Left ventricle myocardium inferior (tissue), 1 donor: ENCODE measurements at regions not wholly inside any gene's neighbourhood (a gene's known extent, or its start where the extent isn't known, plus 50 kb on each side); places are given as distances from the start of the nearest gene placed in this dataset.
"Not testable (repeated sequence)": the region's sequence is repeated elsewhere in the genome, so short reads cannot be mapped to it uniquely, and the experiment has no call there.

Experiments used
- DNase-seq: peaks from one replicate; pipeline ENCODE4 v3.0.0-alpha.2; 2020
- H3K27ac ChIP-seq: fragments of 200-600 bp; replicated peaks from 2 replicates; pipeline ENCODE4 v1.8.0; 2021
- H3K27me3 ChIP-seq: fragments of 200-600 bp; 2 replicates; pipeline ENCODE4 v1.8.0; 2021; ENCODE audit warnings: low read depth
- H3K36me3 ChIP-seq: fragments of 200-600 bp; 2 replicates; pipeline ENCODE4 v1.8.0; 2021
- H3K4me1 ChIP-seq: fragments of 200-600 bp; 2 replicates; pipeline ENCODE4 v1.8.0; 2021
- H3K4me3 ChIP-seq: fragments of 200-600 bp; 2 replicates; pipeline ENCODE4 v1.8.0; 2021; ENCODE audit warnings: mild to moderate bottlenecking, moderate library complexity
- H3K9me3 ChIP-seq: fragments of 200-600 bp; replicated peaks from 2 replicates; pipeline ENCODE4 v1.8.0; 2021
- CTCF ChIP-seq: fragments of 200-600 bp; IDR thresholded peaks from 2 replicates; pipeline ENCODE4 v1.8.0; 2021; ENCODE audit warnings: antibody characterized with exemption, mild to moderate bottlenecking, borderline replicate concordance
- intact Hi-C: fragments of 100-400 bp; cut with micrococcal nuclease; formaldehyde crosslinking; loops from one replicate; pipeline ENCODE4 v1.11.0; 2022
- donor health status: DM: no; HTN: yes; CAD: no; lungs with severe emphysema.

DNA sequence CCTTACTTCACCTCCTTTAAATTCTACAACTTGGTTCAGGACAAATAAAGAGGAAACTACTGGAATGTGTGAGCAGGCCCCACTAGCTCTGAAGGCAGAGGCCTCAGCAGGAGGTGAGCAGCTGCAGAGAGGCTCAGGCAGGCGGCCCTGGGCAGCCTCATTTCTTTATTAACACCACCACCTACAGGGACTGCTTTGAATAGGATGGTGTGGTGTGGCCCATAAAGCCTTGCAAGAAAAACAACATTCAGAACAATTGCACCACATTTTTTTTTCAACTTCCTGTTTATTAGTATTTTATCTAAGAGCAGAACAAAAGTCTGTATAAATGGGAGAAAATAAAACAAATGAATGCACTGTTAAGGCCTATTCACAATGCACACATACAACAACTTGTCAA lies 333.7 kb downstream of the BCL2L11 start:
- H3K4me1 ChIP-seq, H3K36me3 ChIP-seq, DNase-seq, intact Hi-C loops, H3K27me3 ChIP-seq, H3K4me3 ChIP-seq, H3K9me3 ChIP-seq, H3K27ac ChIP-seq: not testable (repeated sequence)
- TF ChIP-seq CTCF: peak; percentile 40

- H3K27me3 ChIP-seq, intact Hi-C loops, H3K4me3 ChIP-seq, H3K27ac ChIP-seq, H3K9me3 ChIP-seq, H3K36me3 ChIP-seq, H3K4me1 ChIP-seq, DNase-seq: not testable (repeated sequence)
These were observed 334.6 kb downstream of the BCL2L11 start for GRCh38 chr2:111455016-111456015.

DNA sequence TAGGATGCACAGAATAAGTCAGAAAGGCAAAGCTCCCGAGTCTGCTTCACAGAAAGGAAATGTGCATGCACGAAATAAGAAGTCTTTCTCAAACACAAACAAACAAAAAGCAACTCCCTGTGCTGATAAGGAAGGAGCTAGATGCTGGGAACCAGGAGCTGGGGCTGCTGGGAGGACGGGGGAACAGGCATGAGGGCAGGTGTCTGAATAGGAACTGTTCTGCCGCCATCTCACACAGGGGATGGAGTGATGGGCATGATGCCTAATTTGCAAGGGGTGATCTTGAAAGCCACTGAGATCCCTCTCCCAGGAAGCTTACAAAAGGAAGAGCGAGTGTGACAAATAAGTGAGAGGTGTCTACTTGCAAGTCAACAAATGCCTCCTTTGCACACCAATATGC lies 336.5 kb downstream of the BCL2L11 start:
- intact Hi-C loops, DNase-seq, H3K9me3 ChIP-seq, H3K4me3 ChIP-seq, H3K36me3 ChIP-seq, H3K27ac ChIP-seq, H3K27me3 ChIP-seq, H3K4me1 ChIP-seq: not testable (repeated sequence)

DNA sequence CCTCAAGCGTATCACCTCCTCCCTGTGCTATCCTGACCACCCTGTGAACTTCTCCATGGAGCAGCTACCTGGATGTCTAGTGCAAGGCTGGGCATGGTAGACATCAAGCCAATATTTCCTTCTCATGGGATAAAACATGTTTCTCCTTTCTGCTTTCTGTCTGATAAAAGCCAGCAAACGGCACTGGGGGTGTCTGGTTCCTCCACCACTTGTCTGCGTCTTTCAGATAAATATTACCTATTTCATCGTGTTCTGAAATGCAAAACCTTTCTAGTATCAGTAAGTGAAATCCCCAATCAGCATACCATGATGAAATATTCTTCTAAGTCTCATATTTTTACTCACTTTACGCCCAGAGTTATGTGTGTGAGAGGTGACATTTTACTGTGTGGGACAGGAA lies 340.2 kb downstream of the BCL2L11 start:
- intact Hi-C loops, H3K4me1 ChIP-seq, H3K4me3 ChIP-seq, DNase-seq, H3K27ac ChIP-seq, H3K36me3 ChIP-seq, H3K27me3 ChIP-seq, H3K9me3 ChIP-seq: not testable (repeated sequence)

GRCh38 chr2:111461831-111462230 lies 341.1 kb downstream of the BCL2L11 start:
- H3K27ac ChIP-seq, H3K27me3 ChIP-seq, H3K4me1 ChIP-seq, DNase-seq, H3K9me3 ChIP-seq, H3K4me3 ChIP-seq, intact Hi-C loops, H3K36me3 ChIP-seq: not testable (repeated sequence)

DNA sequence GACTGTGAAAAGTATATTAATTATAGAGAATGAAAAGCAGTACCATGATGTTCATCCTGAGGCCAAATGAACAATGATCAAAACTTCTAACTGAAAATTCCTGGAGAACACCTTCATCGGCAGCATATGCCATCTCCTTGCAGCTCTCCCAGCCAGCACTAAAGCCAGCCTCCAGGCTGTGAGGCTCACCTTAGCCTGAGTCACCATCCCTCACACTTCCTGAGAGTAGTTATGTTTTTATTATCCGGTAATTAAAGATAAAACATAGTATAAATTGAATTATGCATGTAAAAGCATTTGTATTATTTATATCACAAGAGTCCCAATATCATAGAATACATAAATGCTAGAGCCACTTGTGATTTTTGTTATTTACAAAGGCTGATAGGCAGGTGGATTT lies 341.9 kb downstream of the BCL2L11 start:
- DNase-seq, H3K4me3 ChIP-seq, H3K9me3 ChIP-seq, H3K27me3 ChIP-seq, intact Hi-C loops, H3K27ac ChIP-seq, H3K36me3 ChIP-seq, H3K4me1 ChIP-seq: not testable (repeated sequence)

DNA sequence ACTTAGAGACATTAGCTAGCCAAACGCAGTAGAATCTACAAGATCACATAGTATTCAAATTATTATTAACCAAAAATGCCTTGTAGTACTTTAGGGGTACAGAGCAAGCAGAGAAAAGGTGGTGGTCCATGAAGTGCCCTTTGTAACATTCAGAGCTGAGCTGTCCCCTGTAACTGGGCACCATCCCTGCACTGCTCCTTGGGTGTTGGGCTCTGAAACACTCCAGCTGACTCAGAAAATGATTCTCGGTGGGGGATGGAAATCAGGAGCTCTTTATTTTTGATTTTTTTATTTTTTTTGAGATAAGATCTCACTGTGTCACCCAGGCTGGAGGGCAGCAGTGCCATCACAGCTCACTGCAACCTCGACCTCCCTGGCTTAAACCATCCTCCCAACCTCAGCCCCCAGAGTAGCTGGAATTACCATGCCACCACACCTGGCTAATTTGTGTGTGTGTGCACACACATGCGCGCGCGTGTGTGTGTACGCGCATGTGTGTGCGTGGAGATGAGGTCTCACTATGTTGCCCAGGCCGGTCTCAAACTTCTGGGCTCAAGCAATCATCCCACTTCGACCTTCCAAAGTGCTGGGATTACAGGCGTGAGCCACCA lies 342.6 kb downstream of the BCL2L11 start:
- H3K27me3 ChIP-seq, H3K27ac ChIP-seq, H3K4me1 ChIP-seq, intact Hi-C loops, DNase-seq, H3K9me3 ChIP-seq, H3K36me3 ChIP-seq: not testable (repeated sequence)
- peak overlapping the region; percentile 34 for H3K4me3 ChIP-seq

GRCh38 chr2:111463956-111464355 lies 343.2 kb downstream of the BCL2L11 start:
- H3K27me3 ChIP-seq, intact Hi-C loops, H3K27ac ChIP-seq, H3K4me1 ChIP-seq, H3K9me3 ChIP-seq, DNase-seq, H3K36me3 ChIP-seq: not testable (repeated sequence)
- peak overlapping the region; percentile 34 for H3K4me3 ChIP-seq

DNA sequence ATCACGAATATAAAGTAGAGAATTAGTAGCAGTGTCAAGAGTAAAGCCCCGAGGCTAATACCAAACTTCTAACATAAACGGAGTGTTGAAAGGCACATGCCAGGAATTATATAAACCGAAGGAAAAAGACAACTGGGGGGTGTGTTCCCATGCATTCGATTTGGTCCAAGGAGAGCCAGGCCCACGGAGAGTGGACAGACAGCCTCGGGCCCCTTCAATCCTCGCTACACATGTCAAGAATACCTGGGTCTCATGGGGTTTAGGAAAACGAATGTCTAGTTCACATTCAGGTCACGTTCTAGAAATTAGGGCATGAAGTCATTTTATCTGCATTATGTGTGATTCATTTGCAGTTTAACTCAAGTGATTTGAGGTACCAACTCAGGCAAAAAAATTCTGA lies 343.7 kb downstream of the BCL2L11 start:
- intact Hi-C loops, H3K4me1 ChIP-seq, H3K9me3 ChIP-seq, H3K27ac ChIP-seq, H3K36me3 ChIP-seq, DNase-seq, H3K27me3 ChIP-seq: not testable (repeated sequence)
- peak overlapping the region; percentile 34 for H3K4me3 ChIP-seq

DNA sequence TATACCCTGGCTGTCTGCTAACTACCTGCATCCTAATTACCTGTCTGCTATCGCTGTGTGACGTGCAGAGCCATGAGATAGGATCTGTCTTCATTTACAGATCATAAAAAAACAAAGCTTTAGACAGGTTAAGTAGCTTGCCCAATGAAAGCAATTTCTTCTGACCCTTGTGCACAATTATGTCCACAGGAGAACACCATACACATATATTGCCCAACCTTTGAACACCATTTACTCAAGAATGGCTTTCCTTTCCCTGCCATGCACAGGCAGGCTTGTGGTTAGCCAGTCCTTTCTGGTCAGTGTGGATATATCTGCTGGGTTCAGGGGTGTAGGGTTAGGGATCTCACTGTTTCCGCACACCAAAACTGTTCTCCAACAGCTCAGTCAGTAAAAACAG lies 344.8 kb downstream of the BCL2L11 start:
- intact Hi-C loops, H3K4me3 ChIP-seq, H3K27ac ChIP-seq, H3K9me3 ChIP-seq, H3K36me3 ChIP-seq, H3K4me1 ChIP-seq, DNase-seq, H3K27me3 ChIP-seq: not testable (repeated sequence)

DNA sequence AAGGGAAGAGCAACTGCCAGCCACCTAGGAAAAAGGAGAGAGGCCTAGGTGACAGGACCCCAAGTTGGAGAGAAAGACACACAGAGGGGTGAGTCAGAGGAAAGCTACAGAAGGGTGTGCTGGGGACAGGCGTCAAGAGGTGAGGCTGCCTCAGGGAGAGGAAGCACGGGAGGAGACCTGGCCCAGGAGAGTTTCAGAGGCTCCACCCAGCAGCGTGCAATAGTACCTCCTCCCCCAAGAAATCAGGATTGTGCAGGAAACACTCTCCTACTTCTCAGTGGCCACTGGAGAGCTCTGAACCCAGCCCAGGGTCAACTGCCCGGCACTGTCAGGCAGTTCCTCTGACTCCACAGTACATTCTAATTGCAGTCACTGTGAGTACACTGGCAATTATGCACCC lies 346.0 kb downstream of the BCL2L11 start:
- H3K4me3 ChIP-seq, intact Hi-C loops, H3K27ac ChIP-seq, H3K9me3 ChIP-seq, DNase-seq, H3K36me3 ChIP-seq, H3K27me3 ChIP-seq, H3K4me1 ChIP-seq: not testable (repeated sequence)

DNA sequence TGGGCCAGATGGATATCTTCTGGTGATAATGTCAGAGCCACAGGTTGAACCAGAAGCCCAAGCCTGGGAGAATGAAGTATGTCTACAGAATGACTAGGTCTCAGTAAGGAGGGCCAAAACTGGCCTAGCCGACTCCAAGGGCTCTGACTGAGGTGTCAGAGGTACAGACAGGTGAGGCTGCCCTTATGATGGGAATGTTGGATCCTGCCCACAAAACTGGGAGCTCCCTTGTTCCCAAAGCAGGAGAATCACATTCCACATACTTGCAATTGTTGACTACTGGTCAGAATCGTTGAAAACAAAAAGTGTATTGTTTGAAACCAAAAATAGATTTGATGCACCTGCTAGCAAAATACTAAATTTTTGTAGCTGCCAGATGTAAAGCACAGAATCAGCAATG lies 350.2 kb downstream of the BCL2L11 start:
- H3K27me3 ChIP-seq, H3K27ac ChIP-seq, H3K36me3 ChIP-seq, DNase-seq, intact Hi-C loops, H3K4me3 ChIP-seq, H3K9me3 ChIP-seq: not testable (repeated sequence)
- peaks cover 12% of the 10 kb centered on the region for H3K4me1 ChIP-seq
